PC-9 (cell line): ENCODE measurements at regions not wholly inside any gene's neighbourhood (a gene's known extent, or its start where the extent isn't known, plus 50 kb on each side); places are given as distances from the start of the nearest gene placed in this dataset.

Experiments
- BruUV-seq: library from RNA; stranded (reverse); fragments of 400-500 nt; replicated peaks from 2 replicates; lab custom pipeline; 2021; lab: Mats Ljungman, UMichigan
- CTCF ChIA-PET: fragments of 300-600 bp; sonication (Branson Sonifier 250); formaldehyde crosslinking; loops from one replicate; lab custom pipeline; 2022; ENCODE audit warnings: antibody characterized with exemption; lab: Charles Lee
- POLR2A ChIA-PET: fragments of 300-600 bp; sonication (Branson Sonifier 250); formaldehyde crosslinking; loops from one replicate; lab custom pipeline; 2022; ENCODE audit warnings: antibody characterized with exemption; ENCODE audit not compliant: unreplicated experiment; lab: Charles Lee
- DNase-seq, 2 experiments: peaks; one replicate each; pipeline versions ENCODE4 v3.0.0 to v3.0.0-alpha.2; 2015 to 2022; ENCODE audit warnings: mixed read lengths in 1 of 2
- H2AFZ ChIP-seq: fragments of 200-600 bp; sonication (generic); 2 replicates; pipeline ENCODE4 v1.8.1; 2017; ENCODE audit warnings: antibody characterized with exemption
- H3F3A ChIP-seq: fragments of 200-600 bp; sonication (generic); 2 replicates; pipeline ENCODE4 v1.8.1; 2017; ENCODE audit warnings: antibody characterized with exemption, mild to moderate bottlenecking, low read depth; ENCODE audit not compliant: insufficient read depth
- H3K27ac ChIP-seq: fragments of 200-600 bp; sonication (generic); 2 replicates; pipeline ENCODE4 v1.6.1; 2016; ENCODE audit warnings: mixed run types
- H3K27me3 ChIP-seq: fragments of 200-600 bp; sonication (generic); 2 replicates; pipeline ENCODE4 v1.6.1; 2016; ENCODE audit warnings: low read depth, mixed run types; ENCODE audit not compliant: insufficient read depth
- H3K36me3 ChIP-seq: fragments of 200-600 bp; sonication (generic); 2 replicates; pipeline ENCODE4 v1.6.1; 2016; ENCODE audit warnings: low read depth, mixed run types
- H3K4me1 ChIP-seq: fragments of 200-600 bp; sonication (generic); replicated peaks from 2 replicates; pipeline ENCODE4 v1.6.1; 2016; ENCODE audit warnings: mixed run types; ENCODE audit not compliant: insufficient read depth
- H3K4me2 ChIP-seq: fragments of 200-600 bp; sonication (generic); 2 replicates; pipeline ENCODE4 v1.6.1; 2017; ENCODE audit warnings: mixed run types
- H3K4me3 ChIP-seq: fragments of 200-600 bp; sonication (generic); 2 replicates; pipeline ENCODE4 v1.6.1; 2016; ENCODE audit warnings: mixed run types
- H3K79me2 ChIP-seq: fragments of 200-600 bp; sonication (generic); 2 replicates; pipeline ENCODE4 v1.6.1; 2017; ENCODE audit warnings: low read depth, mixed run types
- H3K9me2 ChIP-seq: fragments of 200-600 bp; sonication (generic); 2 replicates; pipeline ENCODE4 v1.8.1; 2017; ENCODE audit warnings: mild to moderate bottlenecking; ENCODE audit not compliant: insufficient read depth
- H3K9me3 ChIP-seq: fragments of 200-600 bp; sonication (generic); 2 replicates; pipeline ENCODE4 v1.8.1; 2016; ENCODE audit warnings: low read depth; ENCODE audit not compliant: insufficient read depth
- H4K20me1 ChIP-seq: fragments of 200-600 bp; sonication (generic); 2 replicates; pipeline ENCODE4 v1.8.1; 2017; ENCODE audit not compliant: insufficient read depth
- EZH2 ChIP-seq: fragments of 200-600 bp; sonication (generic); IDR thresholded peaks from 2 replicates; pipeline ENCODE4 v1.8.0; 2017; ENCODE audit warnings: antibody characterized with exemption, low read depth
- intact Hi-C: fragments of 100-400 bp; cut with micrococcal nuclease; formaldehyde crosslinking; loops from one replicate; pipeline ENCODE4 v1.10.0; 2022; ENCODE audit not compliant: unreplicated experiment
- TF ChIP-seq, protein P1 (sequence below): fragments of 200-600 bp; sonication (generic); conservative IDR thresholded peaks from 2 replicates; pipeline ENCODE4 v1.6.1; 2017; ENCODE audit warnings: mixed run types, antibody characterized with exemption, mild to moderate bottlenecking, moderate library complexity

DNA sequence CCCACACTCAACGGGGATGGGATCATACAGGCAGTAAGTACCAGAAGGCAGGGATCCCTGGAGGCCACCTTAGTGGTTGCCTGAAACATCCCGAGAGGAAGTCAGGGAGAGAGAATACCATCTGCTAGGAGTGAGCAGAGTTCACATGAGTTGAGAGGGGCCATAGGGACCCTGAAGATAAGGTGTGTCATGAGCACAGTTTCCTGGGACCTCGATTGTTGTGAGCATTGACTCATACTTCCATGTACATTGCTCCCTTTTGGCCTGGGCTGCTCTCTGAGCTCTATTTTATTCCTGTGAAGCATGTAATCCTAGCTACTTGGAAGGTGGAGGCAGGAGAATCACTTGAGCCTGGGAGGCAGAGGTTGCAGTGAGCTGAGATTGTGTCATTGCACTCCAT, 120.5 kb downstream of the TBC1D30 start:
- CTCF ChIA-PET, result no interaction called here
- Histone ChIP-seq H3K4me1 (no peaks in the 10 kb centered on the region), H3K27ac (no peak overlapping the region), H3F3A (no peaks in the 10 kb centered on the region), H3K9me2 (no peaks in the 10 kb centered on the region), H3K9me3 (no peaks in the 10 kb centered on the region), H3K79me2 (no peaks in the 10 kb centered on the region), H3K27me3 (no peaks in the 10 kb centered on the region), H3K36me3 (no peaks in the 10 kb centered on the region), H3K4me3 (no peak overlapping the region), H3K4me2 (no peak overlapping the region), H4K20me1 (no peaks in the 10 kb centered on the region), H2AFZ (no peak overlapping the region)
- no TSS peak for BruUV-seq
- POLR2A ChIA-PET, result no interaction called here
- intact Hi-C loops, result no loop called here
- DNase-seq, result no peak
- TF ChIP-seq, protein P1, sequence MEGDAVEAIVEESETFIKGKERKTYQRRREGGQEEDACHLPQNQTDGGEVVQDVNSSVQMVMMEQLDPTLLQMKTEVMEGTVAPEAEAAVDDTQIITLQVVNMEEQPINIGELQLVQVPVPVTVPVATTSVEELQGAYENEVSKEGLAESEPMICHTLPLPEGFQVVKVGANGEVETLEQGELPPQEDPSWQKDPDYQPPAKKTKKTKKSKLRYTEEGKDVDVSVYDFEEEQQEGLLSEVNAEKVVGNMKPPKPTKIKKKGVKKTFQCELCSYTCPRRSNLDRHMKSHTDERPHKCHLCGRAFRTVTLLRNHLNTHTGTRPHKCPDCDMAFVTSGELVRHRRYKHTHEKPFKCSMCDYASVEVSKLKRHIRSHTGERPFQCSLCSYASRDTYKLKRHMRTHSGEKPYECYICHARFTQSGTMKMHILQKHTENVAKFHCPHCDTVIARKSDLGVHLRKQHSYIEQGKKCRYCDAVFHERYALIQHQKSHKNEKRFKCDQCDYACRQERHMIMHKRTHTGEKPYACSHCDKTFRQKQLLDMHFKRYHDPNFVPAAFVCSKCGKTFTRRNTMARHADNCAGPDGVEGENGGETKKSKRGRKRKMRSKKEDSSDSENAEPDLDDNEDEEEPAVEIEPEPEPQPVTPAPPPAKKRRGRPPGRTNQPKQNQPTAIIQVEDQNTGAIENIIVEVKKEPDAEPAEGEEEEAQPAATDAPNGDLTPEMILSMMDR, result no peak
- TF ChIP-seq EZH2, result no peak

DNA sequence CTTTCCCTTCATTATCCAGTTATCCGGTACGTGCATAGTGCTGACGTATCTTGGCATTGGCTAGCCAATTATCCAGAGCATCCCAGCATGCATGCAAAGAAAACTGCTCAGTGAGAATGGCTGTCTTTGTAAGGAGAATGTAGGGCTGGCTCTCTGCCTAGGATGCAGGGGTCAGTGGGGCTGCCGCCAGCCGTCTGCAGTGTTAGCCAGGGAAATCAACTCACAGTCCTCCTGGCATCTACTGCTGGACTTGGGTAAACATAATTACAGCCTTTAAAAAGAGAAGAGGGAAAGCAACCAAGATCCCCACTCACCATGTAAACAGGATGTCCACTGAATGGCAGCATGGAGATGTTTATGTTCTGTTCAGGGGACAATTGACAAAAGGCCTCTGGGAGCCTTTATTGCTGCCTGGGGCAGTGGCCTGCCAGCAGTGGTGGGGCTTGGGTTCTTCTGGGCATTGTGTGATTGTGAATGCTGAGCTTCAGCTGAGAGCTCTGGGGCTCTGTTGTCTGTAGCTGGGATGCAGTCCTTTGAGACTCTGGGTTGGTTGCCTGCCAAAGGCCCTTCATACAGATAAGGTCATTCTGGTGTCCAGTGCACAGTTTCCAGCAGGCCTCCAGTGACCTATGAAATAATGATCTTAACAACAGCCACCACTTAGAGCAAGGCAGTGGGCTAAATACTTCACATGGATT, 121.8 kb downstream of the TBC1D30 start:
- no peak overlapping the region for H3K27ac ChIP-seq
- no peaks in the 10 kb centered on the region for H3K9me3 ChIP-seq
- BruUV-seq, result no TSS peak
- no peak for DNase-seq
- POLR2A ChIA-PET, result no interaction called here
- H3K4me3 ChIP-seq, result no peak overlapping the region
- CTCF ChIA-PET, result no interaction called here
- no peaks in the 10 kb centered on the region for H3K4me1 ChIP-seq
- no peaks in the 10 kb centered on the region for H3K79me2 ChIP-seq
- H2AFZ ChIP-seq, result no peak overlapping the region
- intact Hi-C loops, result no loop called here
- no peaks in the 10 kb centered on the region for H3K27me3 ChIP-seq
- no peaks in the 10 kb centered on the region for H3F3A ChIP-seq
- no peaks in the 10 kb centered on the region for H3K9me2 ChIP-seq
- H3K36me3 ChIP-seq, result no peaks in the 10 kb centered on the region
- TF ChIP-seq, protein P1, result no peak
- TF ChIP-seq EZH2, result no peak
- H3K4me2 ChIP-seq, result no peak overlapping the region
- H4K20me1 ChIP-seq, result no peaks in the 10 kb centered on the region

DNA sequence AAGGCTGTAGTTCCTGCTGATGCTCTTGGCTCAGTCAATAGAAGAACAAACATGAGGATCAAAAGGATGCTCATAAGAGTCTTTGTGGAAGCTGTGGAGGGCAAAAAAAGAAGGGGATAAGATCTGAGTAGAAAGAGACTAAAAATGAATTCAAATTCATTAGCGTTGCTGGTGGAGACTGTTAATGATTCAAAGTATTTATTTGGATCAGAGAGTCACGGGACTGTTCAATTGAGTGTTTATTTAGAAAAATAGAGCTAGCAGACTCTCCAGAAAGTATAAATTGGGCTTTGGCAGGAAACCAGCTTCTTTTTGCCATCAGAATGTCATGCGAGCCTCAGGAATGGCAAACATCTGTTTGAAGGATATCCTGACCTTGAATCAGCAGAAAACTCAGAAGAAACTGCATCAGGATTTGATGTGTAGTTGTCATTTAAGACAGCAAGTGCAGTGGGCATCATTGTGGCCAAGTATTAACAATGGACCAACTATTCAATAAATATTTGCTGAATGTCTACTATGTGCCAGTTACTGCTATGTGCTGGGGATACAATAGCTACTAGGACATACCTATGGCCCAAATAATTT, 126.4 kb downstream of the TBC1D30 start:
- Histone ChIP-seq H4K20me1 (no peaks in the 10 kb centered on the region), H3K9me3 (no peaks in the 10 kb centered on the region), H3K27ac (no peak overlapping the region), H3K4me2 (no peak overlapping the region), H3K27me3 (no peaks in the 10 kb centered on the region), H3K9me2 (no peaks in the 10 kb centered on the region), H3K36me3 (no peaks in the 10 kb centered on the region), H3K4me1 (no peaks in the 10 kb centered on the region), H3F3A (no peaks in the 10 kb centered on the region), H2AFZ (no peak overlapping the region), H3K4me3 (no peak overlapping the region), H3K79me2 (no peaks in the 10 kb centered on the region)
- intact Hi-C loops, result no loop called here
- ChIA-PET CTCF (no interaction called here), POLR2A (no interaction called here)
- TF ChIP-seq, protein P1, result no peak
- TF ChIP-seq EZH2, result no peak
- DNase-seq, result no peak
- BruUV-seq, result no TSS peak
